ENCODE measurements at regions not wholly inside any gene's neighbourhood (a gene's known extent, or its start where the extent isn't known, plus 50 kb on each side); places are given as distances from the start of the nearest gene placed in this dataset.

DNA sequence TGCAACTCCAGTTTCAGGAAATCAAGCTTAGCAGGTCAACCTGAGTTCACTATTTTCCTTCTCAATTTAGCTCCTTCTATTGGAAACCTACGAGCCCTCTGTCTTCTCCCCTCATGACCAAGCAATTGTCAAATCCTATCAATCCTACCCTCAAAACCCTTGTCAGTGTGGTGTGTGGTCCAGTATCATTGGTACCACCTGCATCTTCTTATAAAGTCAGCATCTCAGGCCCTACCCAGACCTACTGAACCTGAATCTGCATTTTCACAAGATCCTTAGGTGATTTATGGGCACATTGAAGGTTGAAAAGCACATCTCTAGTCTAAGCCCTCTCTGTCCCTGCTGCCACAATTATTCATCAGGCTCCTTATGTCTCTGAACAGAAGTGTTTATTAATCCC is 77.6 kb upstream of the NR4A3 start:
- no peak for ATAC-seq
- intact Hi-C loops (cut with DNase I, micrococcal nuclease), result no loop called here
- DNase-seq, result no peak

DNA sequence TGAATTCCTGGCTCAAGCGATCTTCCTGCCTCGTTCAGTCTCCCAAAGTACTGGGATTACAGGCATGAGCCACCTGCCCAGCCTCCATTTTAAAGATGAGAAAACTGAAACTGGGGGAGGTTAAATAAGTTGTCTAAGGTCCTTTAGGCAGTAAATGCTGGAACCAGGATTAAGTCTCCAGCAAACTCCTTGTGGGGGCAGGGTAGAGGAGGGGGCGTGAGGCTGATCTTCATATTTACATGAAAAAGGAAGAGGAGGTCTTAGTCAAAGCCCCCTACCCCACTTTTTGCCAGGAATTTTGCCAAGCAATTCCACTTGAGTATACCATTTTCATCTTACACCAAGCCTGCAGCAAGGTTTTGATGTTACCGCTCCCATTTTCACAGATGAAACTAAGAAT is 76.6 kb upstream of the NR4A3 start:
- no peak for ATAC-seq
- DNase-seq, result no peak
- intact Hi-C loops (cut with DNase I, micrococcal nuclease), result no loop called here

DNA sequence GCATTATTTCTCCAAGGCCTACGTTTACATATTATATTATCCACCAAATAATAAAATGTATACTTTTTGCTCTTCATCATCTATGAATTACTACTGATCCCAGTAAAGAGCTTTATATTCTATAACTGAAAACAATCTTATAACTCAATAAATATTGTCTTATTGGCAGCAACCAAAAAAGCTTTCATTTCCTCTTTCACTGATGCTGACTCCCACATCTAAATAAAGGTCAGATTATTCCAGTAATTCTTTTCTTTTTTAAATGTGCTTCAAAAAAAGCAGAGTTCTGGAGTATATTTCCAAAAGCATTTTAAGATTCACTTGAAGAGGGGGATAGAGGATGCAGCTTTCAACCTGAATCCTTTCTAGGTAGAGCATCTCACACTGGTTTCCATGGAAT is 75.3 kb upstream of the NR4A3 start:
- DNase-seq, result no peak
- ATAC-seq, result no peak
- intact Hi-C loops (cut with DNase I, micrococcal nuclease), result no loop called here

DNA sequence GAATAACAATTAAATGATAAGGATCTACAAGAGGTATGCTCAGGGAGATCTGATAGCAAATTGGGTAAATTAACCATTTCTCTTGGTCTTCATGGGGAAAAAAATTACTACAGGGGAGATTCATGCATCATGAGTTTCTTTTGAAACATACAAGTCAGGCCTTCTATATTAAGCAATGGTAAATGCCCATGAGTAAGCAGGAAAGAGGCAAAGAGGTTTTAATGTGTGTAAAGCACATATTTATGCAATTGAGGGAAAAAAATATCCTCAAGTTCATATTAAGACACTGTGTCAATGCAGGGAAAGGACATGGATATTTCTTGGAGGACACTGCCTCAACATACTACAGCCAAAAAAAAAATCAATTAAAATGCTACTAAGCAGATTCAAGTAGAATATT is 73.4 kb upstream of the NR4A3 start:
- DNase-seq (no peak), ATAC-seq (no peak)
- intact Hi-C loops (cut with DNase I, micrococcal nuclease), result no loop called here

DNA sequence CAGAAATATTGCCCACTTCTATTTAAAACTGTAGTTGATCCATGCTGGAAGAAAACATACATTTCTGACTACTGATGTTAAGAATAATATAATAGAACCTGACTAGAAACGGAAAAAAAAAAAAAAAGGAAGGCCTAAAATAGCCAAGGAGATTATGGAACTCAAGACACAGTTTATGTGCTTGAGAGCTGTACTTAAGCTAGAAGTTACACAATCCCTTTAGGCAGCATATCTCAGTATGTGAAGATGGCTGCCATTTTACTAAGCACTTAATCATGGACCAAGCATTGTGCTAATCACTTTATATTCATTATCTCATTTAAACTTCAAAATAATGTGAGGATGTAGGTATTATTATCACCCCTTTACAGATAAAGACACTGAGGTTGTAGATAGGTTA is 73.0 kb upstream of the NR4A3 start:
- ATAC-seq (no peak), DNase-seq (no peak)
- intact Hi-C loops (cut with DNase I, micrococcal nuclease), result no loop called here

DNA sequence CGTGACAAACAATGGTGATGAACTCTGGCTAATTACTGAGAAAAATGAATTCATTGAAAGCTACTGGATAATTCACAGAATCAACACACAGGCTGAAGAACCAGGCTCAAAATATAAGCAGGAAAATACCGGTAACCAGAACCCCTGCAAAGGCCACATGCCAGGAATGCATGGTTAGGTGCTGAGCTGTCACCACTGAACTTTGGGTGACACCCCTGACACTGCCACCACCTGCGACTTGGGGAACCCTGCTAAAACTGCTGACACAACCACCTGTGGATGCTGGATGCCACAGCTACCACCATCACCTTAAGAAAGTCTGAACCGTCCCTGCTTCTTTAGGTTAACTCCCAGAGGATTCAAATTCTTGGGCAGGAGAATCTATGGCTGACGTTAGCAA is 72.0 kb upstream of the NR4A3 start:
- DNase-seq (no peak), ATAC-seq (no peak)
- intact Hi-C loops (cut with DNase I, micrococcal nuclease), result no loop called here

DNA sequence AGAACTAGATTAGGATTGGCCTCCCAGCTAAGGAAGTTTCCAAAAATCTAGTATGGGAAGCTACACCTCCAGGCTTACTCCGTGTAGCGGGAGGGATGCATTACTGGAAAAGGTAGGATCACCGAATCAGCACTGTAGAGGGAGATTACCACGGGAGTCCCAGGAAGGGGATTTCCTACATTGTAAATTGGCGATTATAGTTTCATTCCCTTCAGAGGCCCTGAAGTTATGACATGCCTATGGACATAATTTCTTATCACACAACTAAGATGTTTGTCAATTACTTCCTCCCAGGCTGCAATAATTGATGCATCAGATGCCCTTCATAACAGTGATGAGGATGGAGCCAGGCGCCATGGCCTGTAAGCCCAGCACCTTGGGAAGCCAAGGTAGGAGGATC is 71.2 kb upstream of the NR4A3 start:
- ATAC-seq, result no peak

DNA sequence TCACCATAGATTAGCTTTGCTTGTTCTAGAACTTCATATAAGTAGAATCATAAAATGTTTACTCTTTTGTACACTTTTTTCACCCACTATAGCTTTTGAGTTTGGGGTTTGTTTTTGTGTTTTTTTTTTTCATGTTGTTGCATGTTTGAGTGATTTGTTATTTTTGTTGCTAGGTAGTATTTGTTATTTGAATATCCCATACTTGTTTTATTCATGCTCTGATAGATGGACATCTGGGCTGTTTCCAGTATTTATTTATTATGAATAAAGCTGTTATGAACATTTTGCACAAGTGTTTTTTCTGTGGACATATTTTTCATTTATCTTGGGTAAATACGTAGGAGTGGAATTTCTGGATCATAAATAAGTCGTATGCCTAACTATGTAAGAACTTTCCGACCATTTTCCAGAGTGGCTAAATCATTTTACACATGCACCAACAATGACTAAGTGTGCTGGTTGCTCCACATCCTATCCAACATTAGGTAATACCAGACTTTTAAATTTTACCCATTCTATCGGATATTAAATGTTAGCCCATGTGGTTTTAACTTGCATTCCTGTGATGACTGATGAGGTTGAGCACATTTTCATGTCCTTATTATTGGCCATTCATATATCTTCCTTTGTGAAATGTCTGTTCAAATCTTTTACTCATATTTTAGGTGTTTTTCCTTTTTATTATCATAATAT is 69.1 kb upstream of the NR4A3 start:
- intact Hi-C loops (cut with DNase I, micrococcal nuclease), result no loop called here
- DNase-seq (no peak), ATAC-seq (no peak)

More for the DNA sequence above, 71.2 kb upstream of the NR4A3 start:
- DNase-seq, result no peak
- intact Hi-C loops (cut with DNase I, micrococcal nuclease), result no loop called here

DNA sequence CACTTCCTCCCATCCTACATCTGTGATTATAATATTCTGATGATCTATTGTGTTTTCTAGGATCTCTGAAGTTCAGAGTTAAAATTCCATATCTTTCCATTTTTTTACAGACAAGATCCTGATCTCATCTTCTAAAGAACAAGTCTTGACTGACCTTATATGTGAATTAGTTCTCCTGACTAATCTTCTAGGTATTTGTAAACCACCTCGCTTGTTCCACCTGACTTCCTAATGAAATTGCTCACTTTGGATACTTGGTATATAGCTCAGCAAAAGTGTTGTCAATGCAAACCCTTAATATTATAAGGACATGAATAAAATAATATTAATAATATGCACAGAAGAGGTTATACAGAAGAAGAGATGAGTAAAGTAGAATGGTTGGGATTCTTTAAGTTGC is 68.2 kb upstream of the NR4A3 start:
- DNase-seq (no peak), ATAC-seq (no peak)
- intact Hi-C loops (cut with DNase I, micrococcal nuclease), result no loop called here

DNA sequence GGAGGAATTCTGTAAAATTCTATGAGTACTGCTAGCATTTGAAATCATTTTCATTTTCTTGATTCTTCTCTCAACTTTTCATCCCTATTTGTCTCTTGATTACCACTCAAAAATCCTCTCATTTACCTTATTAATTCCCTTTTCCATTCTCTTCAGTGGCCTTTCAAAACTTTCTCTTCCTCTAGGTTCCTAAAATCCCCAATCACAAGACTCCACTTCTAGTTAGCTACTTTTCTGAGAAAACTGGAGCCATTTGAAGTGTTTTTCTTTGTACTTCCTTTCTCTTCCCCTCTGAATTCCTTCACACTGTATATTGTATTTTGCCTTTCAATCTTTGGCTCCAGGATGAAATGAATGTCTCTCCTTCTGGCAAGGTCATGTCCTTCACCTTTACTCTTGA is 61.3 kb upstream of the NR4A3 start:
- intact Hi-C loops (cut with DNase I, micrococcal nuclease), result no loop called here
- ATAC-seq (no peak), DNase-seq (no peak)

DNA sequence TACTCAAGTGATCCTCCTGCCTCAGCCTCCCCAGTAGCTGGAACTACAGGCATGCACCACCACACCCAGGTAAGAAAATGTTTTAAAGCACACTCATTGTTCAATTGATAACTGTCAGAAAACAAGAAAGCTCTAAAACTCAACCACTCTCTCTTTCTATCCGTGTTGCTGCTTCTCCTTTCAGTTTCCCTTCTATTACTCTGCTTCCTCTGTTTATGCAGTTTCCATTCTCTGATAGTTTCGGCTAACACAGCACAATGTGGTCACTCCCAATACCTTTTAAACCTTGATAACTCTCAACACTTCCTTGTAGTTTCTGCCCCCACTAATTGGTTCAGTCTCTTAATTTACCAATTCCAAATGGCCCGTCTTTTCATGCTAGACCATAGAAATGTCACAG is 59.2 kb upstream of the NR4A3 start:
- DNase-seq, result no peak
- ATAC-seq, result no peak

More for the DNA sequence above, 59.2 kb upstream of the NR4A3 start:
- intact Hi-C loops (cut with DNase I, micrococcal nuclease), result no loop called here

Measured in left colon (tissue), 2 donors.